Activated CD8-positive, alpha-beta T cell treated with anti-CD3 and anti-CD28 coated beads for 36 hours (primary cell): ENCODE measurements at regions not wholly inside any gene's neighbourhood (a gene's known extent, or its start where the extent isn't known, plus 50 kb on each side); places are given as distances from the start of the nearest gene placed in this dataset.

Experiments used
- ATAC-seq: fragments of 200-7000 bp; cut with Tn5 transposase; one replicate; pipeline ENCODE4 v1.10.0; 2021; ENCODE audit warnings: mild to moderate bottlenecking, moderate library complexity
- CTCF ChIA-PET: fragments of 350-600 bp; sonication (Branson Sonifier 250); formaldehyde crosslinking; loops from one replicate; lab custom pipeline; 2021; ENCODE audit warnings: antibody characterized with exemption; lab: Charles Lee
- POLR2A ChIA-PET: fragments of 350-600 bp; sonication (Branson Sonifier 250); formaldehyde crosslinking; loops from one replicate; lab custom pipeline; 2021; ENCODE audit warnings: antibody characterized with exemption; lab: Charles Lee
- DNase-seq: peaks from one replicate; pipeline ENCODE4 v3.0.0-alpha.2; 2020
- H3K27ac Mint-ChIP-seq: one replicate; pipeline ENCODE4 v1.8.0; 2021; ENCODE audit warnings: mild to moderate bottlenecking, mixed read lengths
- H3K27me3 Mint-ChIP-seq: one replicate; pipeline ENCODE4 v1.8.0; 2021; ENCODE audit warnings: mixed read lengths
- H3K36me3 Mint-ChIP-seq: one replicate; pipeline ENCODE4 v1.8.0; 2021; ENCODE audit warnings: low read depth, mixed read lengths
- H3K4me1 Mint-ChIP-seq: one replicate; pipeline ENCODE4 v1.8.0; 2021; ENCODE audit warnings: low read depth, mixed read lengths
- H3K4me3 Mint-ChIP-seq: one replicate; pipeline ENCODE4 v1.8.0; 2021; ENCODE audit warnings: mild to moderate bottlenecking, moderate library complexity, mixed read lengths
- H3K9me3 Mint-ChIP-seq: one replicate; pipeline ENCODE4 v1.8.0; 2021; ENCODE audit warnings: mixed read lengths
- intact Hi-C: fragments of 100-400 bp; cut with micrococcal nuclease; formaldehyde crosslinking; loops from one replicate; pipeline ENCODE4 v1.10.0; 2022
- TF ChIP-seq, protein P1 (sequence below): fragments of 200-600 bp; IDR thresholded peaks from one replicate; pipeline ENCODE4 v1.8.0; 2022; ENCODE audit warnings: antibody characterized with exemption, mild to moderate bottlenecking

DNA sequence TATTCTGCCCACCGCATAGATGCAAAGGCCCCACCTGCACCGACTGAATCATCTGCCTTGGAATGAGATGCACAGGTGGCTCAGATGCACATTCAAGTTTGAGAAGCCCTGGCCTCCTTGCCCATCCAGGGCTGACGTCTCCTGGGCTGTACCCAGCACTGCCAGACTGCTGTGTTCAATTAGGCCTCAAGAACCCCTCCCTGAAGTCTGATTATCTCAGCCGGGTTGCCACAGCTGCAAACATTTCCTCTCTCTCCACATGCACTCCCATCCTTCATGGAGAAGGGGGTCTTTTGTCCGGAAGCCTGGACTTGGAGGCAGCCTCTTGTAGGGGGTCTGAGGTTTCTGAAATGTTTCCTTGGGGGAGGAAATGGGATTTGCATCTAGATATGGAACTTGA lies 459.4 kb upstream of the PROK2 start:
- intact Hi-C loops, result no loop called here
- ATAC-seq (no peak), DNase-seq (no peak)
- no peaks in the 10 kb centered on the region for H3K27me3 Mint-ChIP-seq
- H3K9me3 Mint-ChIP-seq, result no peaks in the 10 kb centered on the region
- ChIA-PET CTCF (no interaction called here), POLR2A (no interaction called here)
- no peak overlapping the region for H3K4me3 Mint-ChIP-seq
- peaks cover 9% of the 10 kb centered on the region for H3K4me1 Mint-ChIP-seq
- no peaks in the 10 kb centered on the region for H3K36me3 Mint-ChIP-seq
- TF ChIP-seq, protein P1, sequence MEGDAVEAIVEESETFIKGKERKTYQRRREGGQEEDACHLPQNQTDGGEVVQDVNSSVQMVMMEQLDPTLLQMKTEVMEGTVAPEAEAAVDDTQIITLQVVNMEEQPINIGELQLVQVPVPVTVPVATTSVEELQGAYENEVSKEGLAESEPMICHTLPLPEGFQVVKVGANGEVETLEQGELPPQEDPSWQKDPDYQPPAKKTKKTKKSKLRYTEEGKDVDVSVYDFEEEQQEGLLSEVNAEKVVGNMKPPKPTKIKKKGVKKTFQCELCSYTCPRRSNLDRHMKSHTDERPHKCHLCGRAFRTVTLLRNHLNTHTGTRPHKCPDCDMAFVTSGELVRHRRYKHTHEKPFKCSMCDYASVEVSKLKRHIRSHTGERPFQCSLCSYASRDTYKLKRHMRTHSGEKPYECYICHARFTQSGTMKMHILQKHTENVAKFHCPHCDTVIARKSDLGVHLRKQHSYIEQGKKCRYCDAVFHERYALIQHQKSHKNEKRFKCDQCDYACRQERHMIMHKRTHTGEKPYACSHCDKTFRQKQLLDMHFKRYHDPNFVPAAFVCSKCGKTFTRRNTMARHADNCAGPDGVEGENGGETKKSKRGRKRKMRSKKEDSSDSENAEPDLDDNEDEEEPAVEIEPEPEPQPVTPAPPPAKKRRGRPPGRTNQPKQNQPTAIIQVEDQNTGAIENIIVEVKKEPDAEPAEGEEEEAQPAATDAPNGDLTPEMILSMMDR, result no peak
- H3K27ac Mint-ChIP-seq, result no peak overlapping the region

DNA sequence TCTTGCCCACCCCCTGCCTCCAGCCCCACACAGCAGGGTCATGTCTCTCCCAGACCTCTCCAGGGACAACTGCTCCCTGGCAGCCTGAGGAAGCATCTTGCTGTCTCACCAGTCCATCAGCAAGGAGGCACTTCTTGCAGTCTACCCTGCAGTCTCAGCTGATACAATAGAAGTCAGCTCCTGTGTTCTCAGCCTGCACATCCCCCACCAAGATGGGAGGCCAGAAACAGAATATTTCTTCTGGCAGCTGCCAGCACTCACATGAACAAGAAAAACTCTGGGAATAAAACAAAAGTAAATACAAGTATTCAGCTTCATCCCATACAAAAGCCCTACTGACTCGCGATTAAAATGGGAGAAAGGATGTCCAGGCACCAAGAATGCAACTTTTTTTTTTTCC lies 457.4 kb upstream of the PROK2 start:
- TF ChIP-seq, protein P1, result no peak
- Mint-ChIP-seq H3K9me3 (no peaks in the 10 kb centered on the region), H3K4me1 (peaks cover 9% of the 10 kb centered on the region), H3K36me3 (no peaks in the 10 kb centered on the region), H3K27me3 (no peaks in the 10 kb centered on the region), H3K4me3 (no peak overlapping the region), H3K27ac (no peak overlapping the region)
- ATAC-seq (no peak), DNase-seq (no peak)
- CTCF ChIA-PET, result no interaction called here
- intact Hi-C loops, result no loop called here
- POLR2A ChIA-PET, result interaction anchor here (1.0 kb wide), 1 partner anchor 88 kb away, joined by 3 read pairs; no protein-coding TSS in a partner anchor

DNA sequence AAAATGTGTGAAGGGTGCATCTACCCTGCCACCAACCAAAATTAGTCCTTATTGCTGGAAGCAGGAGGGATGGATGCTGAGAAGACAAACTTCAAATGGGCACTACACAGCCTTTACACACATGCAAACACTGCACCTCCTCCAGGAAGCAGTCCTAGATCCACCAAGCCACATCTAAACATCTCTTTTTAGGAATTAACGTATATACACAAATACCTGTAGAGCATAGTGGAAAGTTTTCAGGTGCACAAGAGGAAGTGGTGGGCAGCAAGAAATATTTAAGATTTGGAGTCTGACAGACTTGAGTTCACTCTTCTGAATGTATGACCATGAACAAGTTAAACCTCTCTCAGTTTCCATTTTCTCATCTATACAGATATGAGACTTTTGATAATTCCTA lies 456.6 kb upstream of the PROK2 start:
- ATAC-seq (no peak), DNase-seq (no peak)
- no peaks in the 10 kb centered on the region for H3K36me3 Mint-ChIP-seq

DNA sequence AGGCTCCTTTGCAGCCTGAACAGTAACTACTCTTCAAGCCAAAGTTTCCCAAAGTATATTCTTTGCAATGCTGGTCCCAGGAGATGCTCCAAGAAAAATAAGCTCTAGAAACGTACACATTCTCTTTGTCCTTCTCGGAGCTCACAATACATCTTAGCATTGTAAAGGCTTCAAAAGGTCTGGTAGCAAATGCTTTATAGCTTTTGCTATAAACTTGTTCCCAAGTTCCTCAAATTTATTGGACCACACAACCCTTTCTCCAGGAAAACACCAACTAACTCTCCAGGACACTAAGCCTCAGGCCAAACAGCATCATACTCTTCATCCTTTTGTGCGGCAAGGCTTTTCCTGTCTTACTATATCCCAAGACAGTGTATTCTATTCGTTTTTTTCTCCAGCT lies 455.6 kb upstream of the PROK2 start:
- Mint-ChIP-seq H3K36me3 (no peaks in the 10 kb centered on the region), H3K4me3 (no peak overlapping the region), H3K9me3 (no peaks in the 10 kb centered on the region), H3K27ac (no peak overlapping the region), H3K27me3 (no peaks in the 10 kb centered on the region), H3K4me1 (peaks cover 9% of the 10 kb centered on the region)
- POLR2A ChIA-PET, result no interaction called here
- intact Hi-C loops, result no loop called here
- DNase-seq (no peak), ATAC-seq (no peak)
- TF ChIP-seq, protein P1, result no peak
- CTCF ChIA-PET, result no interaction called here

More for the DNA sequence above, 456.6 kb upstream of the PROK2 start:
- intact Hi-C loops, result no loop called here
- ChIA-PET POLR2A (no interaction called here), CTCF (no interaction called here)
- TF ChIP-seq, protein P1, result no peak
- no peak overlapping the region for H3K27ac Mint-ChIP-seq
- H3K4me1 Mint-ChIP-seq, result peaks cover 9% of the 10 kb centered on the region
- no peaks in the 10 kb centered on the region for H3K27me3 Mint-ChIP-seq
- no peak overlapping the region for H3K4me3 Mint-ChIP-seq
- H3K9me3 Mint-ChIP-seq, result no peaks in the 10 kb centered on the region

DNA sequence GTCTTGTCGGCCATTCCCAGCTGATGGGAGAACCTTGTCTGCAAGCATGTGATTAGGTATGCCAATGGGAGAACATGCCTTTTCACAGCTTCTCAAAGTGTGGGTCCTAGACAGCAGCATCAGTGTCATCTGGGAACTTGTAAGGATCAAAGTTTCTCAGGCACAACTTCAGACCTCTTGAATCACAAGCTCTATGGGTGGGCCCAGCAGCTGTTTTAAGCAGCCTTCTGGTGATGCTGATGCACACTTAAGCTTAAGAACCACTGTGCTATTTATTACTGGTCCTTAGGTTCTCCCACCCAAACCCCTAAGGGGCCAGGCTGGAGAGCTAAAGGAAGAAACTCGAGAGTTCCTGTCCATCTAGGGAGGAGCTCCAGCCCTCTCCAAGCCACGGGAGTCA lies 453.9 kb upstream of the PROK2 start:
- peaks cover 9% of the 10 kb centered on the region for H3K4me1 Mint-ChIP-seq
- intact Hi-C loops, result no loop called here
- no peak for DNase-seq
- no peaks in the 10 kb centered on the region for H3K36me3 Mint-ChIP-seq
- TF ChIP-seq, protein P1, result no peak
- H3K4me3 Mint-ChIP-seq, result no peak overlapping the region
- H3K27ac Mint-ChIP-seq, result no peak overlapping the region
- POLR2A ChIA-PET, result no interaction called here
- CTCF ChIA-PET, result no interaction called here
- H3K27me3 Mint-ChIP-seq, result no peaks in the 10 kb centered on the region
- H3K9me3 Mint-ChIP-seq, result no peaks in the 10 kb centered on the region
- no peak for ATAC-seq
